ENCODE measurements at regions not wholly inside any gene's neighbourhood (a gene's known extent, or its start where the extent isn't known, plus 50 kb on each side); places are given as distances from the start of the nearest gene placed in this dataset.

GRCh38 chr2:157053876-157054275, 203.6 kb upstream of the GALNT5 start:
- Histone ChIP-seq H3K36me3 (ENCODE audit: control insufficient read depth, insufficient read depth, low read length) (no peaks in the 10 kb centered on the region), H3K27ac (ENCODE audit: low read depth, low read length, severe bottlenecking) (no peak overlapping the region), H3K4me3 (ENCODE audit: extremely low read depth, insufficient read depth, low read length, poor library complexity, severe bottlenecking) (no peak overlapping the region), H3K4me1 (ENCODE audit: control insufficient read depth, insufficient read depth, low read length, poor library complexity, severe bottlenecking) (no peaks in the 10 kb centered on the region), H3K9me3 (ENCODE audit: control insufficient read depth, low read length) (no peaks in the 10 kb centered on the region)
- no CpG with 5 or more reads among the region's 1 CpG for WGBS, 2 experiments (ENCODE audit: insufficient coverage in 2 of 2)

- H3K36me3 ChIP-seq (ENCODE audit: control insufficient read depth, insufficient read depth, low read length): no peaks in the 10 kb centered on the region
- H3K4me1 ChIP-seq (ENCODE audit: control insufficient read depth, insufficient read depth, low read length, poor library complexity, severe bottlenecking): no peaks in the 10 kb centered on the region
- no peak overlapping the region for H3K27ac ChIP-seq (ENCODE audit: low read depth, low read length, severe bottlenecking)
- WGBS, 2 experiments (ENCODE audit: insufficient coverage in 2 of 2): no CpG with 5 or more reads among the region's 2 CpGs
- H3K9me3 ChIP-seq (ENCODE audit: control insufficient read depth, low read length): no peaks in the 10 kb centered on the region
- H3K4me3 ChIP-seq (ENCODE audit: extremely low read depth, insufficient read depth, low read length, poor library complexity, severe bottlenecking): no peak overlapping the region
Observed at GRCh38 chr2:157055660-157056199, 201.8 kb upstream of the GALNT5 start.

- Histone ChIP-seq H3K36me3 (ENCODE audit: control insufficient read depth, insufficient read depth, low read length) (no peaks in the 10 kb centered on the region), H3K9me3 (ENCODE audit: control insufficient read depth, low read length) (no peaks in the 10 kb centered on the region), H3K27ac (ENCODE audit: low read depth, low read length, severe bottlenecking) (no peak overlapping the region), H3K4me1 (ENCODE audit: control insufficient read depth, insufficient read depth, low read length, poor library complexity, severe bottlenecking) (no peaks in the 10 kb centered on the region), H3K4me3 (ENCODE audit: extremely low read depth, insufficient read depth, low read length, poor library complexity, severe bottlenecking) (no peak overlapping the region)
- no CpG with 5 or more reads among the region's 1 CpG for WGBS, 2 experiments (ENCODE audit: insufficient coverage in 2 of 2)
Observed at GRCh38 chr2:157056200-157056676, 201.3 kb upstream of the GALNT5 start.

GRCh38 chr2:157058161-157058560, 199.3 kb upstream of the GALNT5 start:
- H3K4me1 ChIP-seq (ENCODE audit: control insufficient read depth, insufficient read depth, low read length, poor library complexity, severe bottlenecking): no peaks in the 10 kb centered on the region
- H3K9me3 ChIP-seq (ENCODE audit: control insufficient read depth, low read length): no peaks in the 10 kb centered on the region
- no peak overlapping the region for H3K4me3 ChIP-seq (ENCODE audit: extremely low read depth, insufficient read depth, low read length, poor library complexity, severe bottlenecking)
- 95 to 100% methylated on average over 2 of the region's 2 CpGs for WGBS, 2 experiments (ENCODE audit: insufficient coverage in 2 of 2)
- H3K27ac ChIP-seq (ENCODE audit: low read depth, low read length, severe bottlenecking): no peak overlapping the region
- H3K36me3 ChIP-seq (ENCODE audit: control insufficient read depth, insufficient read depth, low read length): no peaks in the 10 kb centered on the region

GRCh38 chr2:157059036-157059435, 198.5 kb upstream of the GALNT5 start:
- H3K36me3 ChIP-seq (ENCODE audit: control insufficient read depth, insufficient read depth, low read length): no peaks in the 10 kb centered on the region
- no peaks in the 10 kb centered on the region for H3K9me3 ChIP-seq (ENCODE audit: control insufficient read depth, low read length)
- H3K4me3 ChIP-seq (ENCODE audit: extremely low read depth, insufficient read depth, low read length, poor library complexity, severe bottlenecking): no peak overlapping the region
- WGBS, 2 experiments (ENCODE audit: insufficient coverage in 2 of 2): no CpG with 5 or more reads among the region's 2 CpGs
- H3K27ac ChIP-seq (ENCODE audit: low read depth, low read length, severe bottlenecking): no peak overlapping the region
- H3K4me1 ChIP-seq (ENCODE audit: control insufficient read depth, insufficient read depth, low read length, poor library complexity, severe bottlenecking): no peaks in the 10 kb centered on the region

- Histone ChIP-seq H3K36me3 (ENCODE audit: control insufficient read depth, insufficient read depth, low read length) (no peaks in the 10 kb centered on the region), H3K9me3 (ENCODE audit: control insufficient read depth, low read length) (no peaks in the 10 kb centered on the region), H3K27ac (ENCODE audit: low read depth, low read length, severe bottlenecking) (no peak overlapping the region), H3K4me1 (ENCODE audit: control insufficient read depth, insufficient read depth, low read length, poor library complexity, severe bottlenecking) (peaks cover 3% of the 10 kb centered on the region), H3K4me3 (ENCODE audit: extremely low read depth, insufficient read depth, low read length, poor library complexity, severe bottlenecking) (no peak overlapping the region)
- WGBS, 2 experiments (ENCODE audit: insufficient coverage in 2 of 2): 71 to 80% methylated on average over 1 to 2 of the region's 2 CpGs
Observed at GRCh38 chr2:157061799-157062198, 195.7 kb upstream of the GALNT5 start.

GRCh38 chr2:157067562-157067961, 189.9 kb upstream of the GALNT5 start:
- no peak overlapping the region for H3K27ac ChIP-seq (ENCODE audit: low read depth, low read length, severe bottlenecking)
- H3K4me3 ChIP-seq (ENCODE audit: extremely low read depth, insufficient read depth, low read length, poor library complexity, severe bottlenecking): no peak overlapping the region
- H3K9me3 ChIP-seq (ENCODE audit: control insufficient read depth, low read length): no peaks in the 10 kb centered on the region
- H3K4me1 ChIP-seq (ENCODE audit: control insufficient read depth, insufficient read depth, low read length, poor library complexity, severe bottlenecking): peaks cover 4% of the 10 kb centered on the region
- 100% methylated on average over 1 of the region's 2 CpGs for WGBS, 2 experiments (ENCODE audit: insufficient coverage in 2 of 2)
- no peaks in the 10 kb centered on the region for H3K36me3 ChIP-seq (ENCODE audit: control insufficient read depth, insufficient read depth, low read length)

- H3K4me3 ChIP-seq (ENCODE audit: extremely low read depth, insufficient read depth, low read length, poor library complexity, severe bottlenecking): no peak overlapping the region
- peaks cover 4% of the 10 kb centered on the region for H3K4me1 ChIP-seq (ENCODE audit: control insufficient read depth, insufficient read depth, low read length, poor library complexity, severe bottlenecking)
- no peaks in the 10 kb centered on the region for H3K9me3 ChIP-seq (ENCODE audit: control insufficient read depth, low read length)
- no peak overlapping the region for H3K27ac ChIP-seq (ENCODE audit: low read depth, low read length, severe bottlenecking)
- no peaks in the 10 kb centered on the region for H3K36me3 ChIP-seq (ENCODE audit: control insufficient read depth, insufficient read depth, low read length)
- no CpG with 5 or more reads among the region's 1 CpG for WGBS, 2 experiments (ENCODE audit: insufficient coverage in 2 of 2)
Observed at GRCh38 chr2:157068237-157068636, 189.3 kb upstream of the GALNT5 start.

GRCh38 chr2:157075924-157076323, 181.6 kb upstream of the GALNT5 start:
- Histone ChIP-seq H3K27ac (ENCODE audit: low read depth, low read length, severe bottlenecking) (no peak overlapping the region), H3K4me1 (ENCODE audit: control insufficient read depth, insufficient read depth, low read length, poor library complexity, severe bottlenecking) (no peaks in the 10 kb centered on the region), H3K9me3 (ENCODE audit: control insufficient read depth, low read length) (no peaks in the 10 kb centered on the region), H3K4me3 (ENCODE audit: extremely low read depth, insufficient read depth, low read length, poor library complexity, severe bottlenecking) (no peak overlapping the region), H3K36me3 (ENCODE audit: control insufficient read depth, insufficient read depth, low read length) (no peaks in the 10 kb centered on the region)
- 80% methylated on average over 1 of the region's 2 CpGs for WGBS, 2 experiments (ENCODE audit: insufficient coverage in 2 of 2)

- H3K4me3 ChIP-seq (ENCODE audit: extremely low read depth, insufficient read depth, low read length, poor library complexity, severe bottlenecking): no peak overlapping the region
- WGBS, 2 experiments (ENCODE audit: insufficient coverage in 2 of 2): 100% methylated on average over 1 of the region's 3 CpGs; no CpG with 5 or more reads in 1 of the 2 experiments
Observed at GRCh38 chr2:157076526-157077161, 180.9 kb upstream of the GALNT5 start.

GRCh38 chr2:157077753-157078350, 179.7 kb upstream of the GALNT5 start:
- Histone ChIP-seq H3K27ac (ENCODE audit: low read depth, low read length, severe bottlenecking) (peak overlapping the region; percentile 29), H3K36me3 (ENCODE audit: control insufficient read depth, insufficient read depth, low read length) (no peaks in the 10 kb centered on the region), H3K9me3 (ENCODE audit: control insufficient read depth, low read length) (no peaks in the 10 kb centered on the region), H3K4me1 (ENCODE audit: control insufficient read depth, insufficient read depth, low read length, poor library complexity, severe bottlenecking) (no peaks in the 10 kb centered on the region), H3K4me3 (ENCODE audit: extremely low read depth, insufficient read depth, low read length, poor library complexity, severe bottlenecking) (no peak overlapping the region)

More at GRCh38 chr2:157076526-157077161, 180.9 kb upstream of the GALNT5 start:
- Histone ChIP-seq H3K36me3 (ENCODE audit: control insufficient read depth, insufficient read depth, low read length) (no peaks in the 10 kb centered on the region), H3K9me3 (ENCODE audit: control insufficient read depth, low read length) (no peaks in the 10 kb centered on the region), H3K4me1 (ENCODE audit: control insufficient read depth, insufficient read depth, low read length, poor library complexity, severe bottlenecking) (no peaks in the 10 kb centered on the region), H3K27ac (ENCODE audit: low read depth, low read length, severe bottlenecking) (no peak overlapping the region)

Data from mesodermal cell (in vitro differentiated cells).